GM06990 (cell line): ENCODE measurements at regions not wholly inside any gene's neighbourhood (a gene's known extent, or its start where the extent isn't known, plus 50 kb on each side); places are given as distances from the start of the nearest gene placed in this dataset.

Source experiments
- DNase-seq: peaks from one replicate; pipeline ENCODE4 v3.0.0-alpha.2; 2011; ENCODE audit not compliant: insufficient read length; ENCODE audit errors: extremely low read depth
- H3K27me3 ChIP-seq: replicated peaks from 2 replicates; pipeline ENCODE4 v1.6.0; 2011; ENCODE audit warnings: low read length; ENCODE audit not compliant: control insufficient read depth, insufficient read depth
- H3K36me3 ChIP-seq: 2 replicates; pipeline ENCODE4 v1.5.1; 2011; ENCODE audit warnings: low read length; ENCODE audit not compliant: control insufficient read depth, insufficient read depth
- H3K4me3 ChIP-seq: replicated peaks from 2 replicates; pipeline ENCODE4 v1.5.1; 2011; ENCODE audit warnings: low read depth, mild to moderate bottlenecking, control low read depth, low read length
- CTCF ChIP-seq: IDR thresholded peaks from 2 replicates; pipeline ENCODE4 v1.5.1; 2011; ENCODE audit warnings: low read length, control low read depth, mild to moderate bottlenecking, inconsistent platforms; ENCODE audit not compliant: insufficient read depth, poor library complexity, severe bottlenecking

- no peaks in the 10 kb centered on the region for H3K36me3 ChIP-seq
- no peak for TF ChIP-seq CTCF
- H3K4me3 ChIP-seq, result no peak overlapping the region
- H3K27me3 ChIP-seq, result no peaks in the 10 kb centered on the region
- DNase-seq, result no peak
Measured at GRCh38 chrX:140317462-140317861, 187.4 kb downstream of the SOX3 start.

GRCh38 chrX:140298960-140299825 is 205.7 kb downstream of the SOX3 start:
- Histone ChIP-seq H3K36me3 (no peaks in the 10 kb centered on the region), H3K27me3 (no peaks in the 10 kb centered on the region), H3K4me3 (no peak overlapping the region)
- no peak for TF ChIP-seq CTCF
- DNase-seq, result no peak

GRCh38 chrX:140297273-140297672 is 207.6 kb downstream of the SOX3 start:
- TF ChIP-seq CTCF, result no peak

GRCh38 chrX:140292961-140293360 is 211.9 kb downstream of the SOX3 start:
- no peak for TF ChIP-seq CTCF
- no peaks in the 10 kb centered on the region for H3K27me3 ChIP-seq
- H3K36me3 ChIP-seq, result no peaks in the 10 kb centered on the region

More at GRCh38 chrX:140297273-140297672, 207.6 kb downstream of the SOX3 start:
- H3K36me3 ChIP-seq, result no peaks in the 10 kb centered on the region
- H3K27me3 ChIP-seq, result no peaks in the 10 kb centered on the region
- DNase-seq, result no peak
- H3K4me3 ChIP-seq, result no peak overlapping the region

GRCh38 chrX:140292188-140292587 is 212.7 kb downstream of the SOX3 start:
- TF ChIP-seq CTCF, result no peak

More at GRCh38 chrX:140292961-140293360, 211.9 kb downstream of the SOX3 start:
- H3K4me3 ChIP-seq, result no peak overlapping the region
- DNase-seq, result no peak

More at GRCh38 chrX:140292188-140292587, 212.7 kb downstream of the SOX3 start:
- DNase-seq, result no peak
- H3K27me3 ChIP-seq, result no peaks in the 10 kb centered on the region
- no peak overlapping the region for H3K4me3 ChIP-seq
- H3K36me3 ChIP-seq, result no peaks in the 10 kb centered on the region
